B cell (primary cell): ENCODE measurements at regions not wholly inside any gene's neighbourhood (a gene's known extent, or its start where the extent isn't known, plus 50 kb on each side); places are given as distances from the start of the nearest gene placed in this dataset.

ENCODE experiments used
- ATAC-seq: fragments of 200-7000 bp; cut with Tn5 transposase; one replicate; pipeline ENCODE4 v1.10.0; 2021; ENCODE audit warnings: low read depth, mild to moderate bottlenecking, moderate number of reproducible peaks, moderate library complexity
- CTCF ChIA-PET: fragments of 350-600 bp; sonication (Branson Sonifier 250); formaldehyde crosslinking; loops from one replicate; lab custom pipeline; 2021; ENCODE audit warnings: antibody characterized with exemption, inconsistent platforms; lab: Charles Lee
- POLR2A ChIA-PET: fragments of 350-600 bp; sonication (Branson Sonifier 250); formaldehyde crosslinking; loops from one replicate; lab custom pipeline; 2021; ENCODE audit warnings: antibody characterized with exemption; lab: Charles Lee
- DNase-seq: peaks from one replicate; pipeline ENCODE4 v3.0.0; 2013
- H2AFZ ChIP-seq: 2 replicates; pipeline ENCODE4 v1.6.1; 2012; ENCODE audit warnings: mild to moderate bottlenecking, low read depth, low read length; ENCODE audit not compliant: insufficient read depth, poor library complexity, severe bottlenecking
- H3K27ac ChIP-seq, 2 donors: 1 replicate in 1 of 2; 2 replicates in 1 of 2; pipeline ENCODE4 v1.5.1; 2012 to 2013; ENCODE audit warnings: low read length in 2 of 2, mild to moderate bottlenecking in 2 of 2, moderate library complexity in 1 of 2
- H3K27me3 ChIP-seq, 4 experiments: fragments of 200-600 bp in 1 of 4; sonication (generic) in 1 of 4; replicated peaks in 1 of 4; 1 replicate in 2 of 4; 2 replicates in 2 of 4; pipeline versions ENCODE4 v1.6.1 to v1.7.0; 2013 to 2016; ENCODE audit warnings: low read length in 3 of 4, mild to moderate bottlenecking in 2 of 4, mixed read lengths in 1 of 4, moderate library complexity in 1 of 4; ENCODE audit not compliant: insufficient read depth in 4 of 4, control insufficient read depth in 3 of 4; ENCODE audit errors: control extremely low read depth in 1 of 4
- H3K36me3 ChIP-seq, 2 experiments: replicated peaks in 1 of 2; 1 replicate in 1 of 2; 2 replicates in 1 of 2; pipeline versions ENCODE4 v1.6.1 to v1.7.1; 2013; ENCODE audit warnings: low read length in 1 of 2; ENCODE audit not compliant: insufficient read depth in 2 of 2, control insufficient read depth in 1 of 2; ENCODE audit errors: control extremely low read depth in 1 of 2, extremely low read depth in 1 of 2
- H3K4me1 ChIP-seq, 2 donors: fragments of 200-600 bp in 1 of 2; sonication (generic) in 1 of 2; 1 replicate in 1 of 2; 2 replicates in 1 of 2; pipeline versions ENCODE4 v1.5.1 to v1.6.1; 2013 to 2017; ENCODE audit warnings: low read length in 2 of 2; ENCODE audit not compliant: control insufficient read depth in 2 of 2, insufficient read depth in 2 of 2
- H3K4me2 ChIP-seq: replicated peaks from 2 replicates; pipeline ENCODE3; 2012; ENCODE audit warnings: mild to moderate bottlenecking, low read depth, low read length; ENCODE audit not compliant: poor library complexity, severe bottlenecking
- H3K4me3 ChIP-seq, 5 experiments: fragments of 200-600 bp in 1 of 5; sonication (generic) in 1 of 5; 1 replicate in 3 of 5; 2 replicates in 2 of 5; pipeline versions ENCODE4 v1.5.1 to v1.7.0; 2011 to 2016; ENCODE audit warnings: low read length in 4 of 5, mild to moderate bottlenecking in 4 of 5, low read depth in 2 of 5, control low read depth in 1 of 5, moderate library complexity in 1 of 5; ENCODE audit not compliant: insufficient read depth in 1 of 5; ENCODE audit errors: control extremely low read depth in 1 of 5, extremely low read depth in 1 of 5
- H3K79me2 ChIP-seq: fragments of 200-600 bp; sonication (generic); one replicate; pipeline ENCODE4 v1.6.0; 2016; ENCODE audit warnings: low read length; ENCODE audit not compliant: control insufficient read depth, insufficient read depth
- H3K9ac ChIP-seq: fragments of 200-600 bp; sonication (generic); 2 replicates; pipeline ENCODE4 v1.6.1; 2017; ENCODE audit warnings: mild to moderate bottlenecking, low read length, moderate library complexity
- H3K9me3 ChIP-seq, 3 donors: one replicate each; pipeline versions ENCODE4 v1.6.1 to v1.7.1; 2013; ENCODE audit warnings: low read length in 2 of 3; ENCODE audit not compliant: control insufficient read depth in 2 of 3, insufficient read depth in 1 of 3; ENCODE audit errors: control extremely low read depth in 1 of 3
- H4K20me1 ChIP-seq: 2 replicates; pipeline ENCODE4 v1.6.0; 2012; ENCODE audit warnings: mild to moderate bottlenecking, low read length; ENCODE audit not compliant: insufficient read depth, control insufficient read depth, poor library complexity, severe bottlenecking
- H3K27ac Mint-ChIP-seq: one replicate; pipeline ENCODE4 v1.8.0; 2021; ENCODE audit warnings: mixed read lengths
- H3K27me3 Mint-ChIP-seq: one replicate; pipeline ENCODE4 v1.8.0; 2021; ENCODE audit warnings: mixed read lengths
- H3K4me1 Mint-ChIP-seq: one replicate; pipeline ENCODE4 v1.8.0; 2021; ENCODE audit warnings: mixed read lengths
- H3K4me3 Mint-ChIP-seq: one replicate; pipeline ENCODE4 v1.8.0; 2021; ENCODE audit warnings: mixed read lengths
- H3K9me3 Mint-ChIP-seq: one replicate; pipeline ENCODE4 v1.8.0; 2022; ENCODE audit warnings: mixed read lengths; ENCODE audit not compliant: insufficient read depth
- EZH2 ChIP-seq: IDR thresholded peaks from 2 replicates; pipeline ENCODE4 v1.6.1; 2012; ENCODE audit warnings: borderline replicate concordance, low read depth, mild to moderate bottlenecking, moderate library complexity, low read length; ENCODE audit not compliant: insufficient read depth, poor library complexity, severe bottlenecking
- WGBS: methylation state at CpG from one replicate; pipeline ENCODE4 v1.1.5; 2013; ENCODE audit warnings: missing lambda C conversion rate; ENCODE audit not compliant: insufficient coverage; 5-methylcytosine and 5-hydroxymethylcytosine counted together
- intact Hi-C: fragments of 100-400 bp; cut with micrococcal nuclease; formaldehyde crosslinking; loops from one replicate; pipeline ENCODE4 v1.10.0; 2022
- TF ChIP-seq, protein P1 (sequence below): fragments of 200-600 bp; IDR thresholded peaks from one replicate; pipeline ENCODE4 v1.8.0; 2022; ENCODE audit warnings: antibody characterized with exemption, mild to moderate bottlenecking

DNA sequence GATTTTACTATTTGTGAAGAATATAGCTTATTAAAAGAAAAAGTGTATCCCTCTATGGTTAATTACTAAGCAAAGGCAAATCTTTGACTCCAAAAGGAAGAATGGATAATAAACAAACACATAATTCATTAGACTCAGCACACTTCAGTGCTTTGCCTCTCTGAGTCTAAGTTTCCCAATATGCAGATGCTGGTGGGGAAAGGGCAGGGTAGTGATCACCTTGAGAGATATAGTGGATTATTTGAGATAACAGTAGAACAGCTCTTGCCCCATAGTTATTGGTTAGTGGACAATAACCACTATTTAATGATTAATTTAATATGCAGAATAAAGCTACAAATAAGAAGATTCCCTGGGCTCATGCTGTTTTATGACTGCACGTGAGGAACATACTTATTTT lies 98.2 kb upstream of the SLC8A1 start:
- POLR2A ChIA-PET = no interaction called here

DNA sequence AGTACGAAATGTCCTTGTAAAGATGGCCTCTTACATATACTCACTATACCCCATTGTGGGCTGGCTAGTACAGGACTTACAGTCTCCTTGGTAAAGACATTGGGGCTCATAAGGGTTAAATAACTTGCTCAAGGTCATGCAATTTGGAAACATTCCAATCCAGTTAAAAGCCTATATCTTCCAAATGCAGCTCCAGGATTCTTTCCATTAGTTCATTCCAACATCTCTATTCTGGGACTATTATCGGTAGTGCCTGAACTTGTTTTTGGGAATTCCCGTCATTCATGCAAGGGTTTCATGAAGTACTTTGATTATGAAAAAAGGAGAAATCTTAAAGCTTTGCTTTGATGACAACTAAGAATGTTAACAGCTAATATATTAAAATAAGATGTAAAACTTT lies 99.2 kb upstream of the SLC8A1 start:
- ChIA-PET POLR2A (no interaction called here), CTCF (interaction anchor here (0.7 kb wide), 1 partner anchor 637 kb away, joined by 4 read pairs; no protein-coding TSS in a partner anchor)
- no peak for ATAC-seq
- no peaks in the 10 kb centered on the region for H3K9me3 Mint-ChIP-seq
- H3K4me1 Mint-ChIP-seq = no peaks in the 10 kb centered on the region
- Histone ChIP-seq H3K79me2 (no peaks in the 10 kb centered on the region), H3K4me3 (no peak overlapping the region), H3K4me2 (no peak overlapping the region), H3K4me1 (no peaks in the 10 kb centered on the region), H3K9me3 (no peaks in the 10 kb centered on the region), H4K20me1 (no peaks in the 10 kb centered on the region), H3K9ac (no peak overlapping the region), H3K27me3 (no peaks in the 10 kb centered on the region), H2AFZ (no peak overlapping the region), H3K27ac (no peak overlapping the region), H3K36me3 (no peaks in the 10 kb centered on the region)
- no peak for DNase-seq
- intact Hi-C loops = no loop called here
- H3K4me3 Mint-ChIP-seq = no peak overlapping the region
- no peaks in the 10 kb centered on the region for H3K27me3 Mint-ChIP-seq
- H3K27ac Mint-ChIP-seq = no peak overlapping the region
- WGBS = no CpG with 5 or more reads among the region's 3 CpGs
- TF ChIP-seq EZH2 = no peak
- TF ChIP-seq, protein P1, sequence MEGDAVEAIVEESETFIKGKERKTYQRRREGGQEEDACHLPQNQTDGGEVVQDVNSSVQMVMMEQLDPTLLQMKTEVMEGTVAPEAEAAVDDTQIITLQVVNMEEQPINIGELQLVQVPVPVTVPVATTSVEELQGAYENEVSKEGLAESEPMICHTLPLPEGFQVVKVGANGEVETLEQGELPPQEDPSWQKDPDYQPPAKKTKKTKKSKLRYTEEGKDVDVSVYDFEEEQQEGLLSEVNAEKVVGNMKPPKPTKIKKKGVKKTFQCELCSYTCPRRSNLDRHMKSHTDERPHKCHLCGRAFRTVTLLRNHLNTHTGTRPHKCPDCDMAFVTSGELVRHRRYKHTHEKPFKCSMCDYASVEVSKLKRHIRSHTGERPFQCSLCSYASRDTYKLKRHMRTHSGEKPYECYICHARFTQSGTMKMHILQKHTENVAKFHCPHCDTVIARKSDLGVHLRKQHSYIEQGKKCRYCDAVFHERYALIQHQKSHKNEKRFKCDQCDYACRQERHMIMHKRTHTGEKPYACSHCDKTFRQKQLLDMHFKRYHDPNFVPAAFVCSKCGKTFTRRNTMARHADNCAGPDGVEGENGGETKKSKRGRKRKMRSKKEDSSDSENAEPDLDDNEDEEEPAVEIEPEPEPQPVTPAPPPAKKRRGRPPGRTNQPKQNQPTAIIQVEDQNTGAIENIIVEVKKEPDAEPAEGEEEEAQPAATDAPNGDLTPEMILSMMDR = no peak

More for the DNA sequence above, 98.2 kb upstream of the SLC8A1 start:
- no peak overlapping the region for H3K9ac ChIP-seq
- Mint-ChIP-seq H3K4me1 (no peaks in the 10 kb centered on the region), H3K27me3 (no peaks in the 10 kb centered on the region), H3K9me3 (no peaks in the 10 kb centered on the region), H3K4me3 (no peak overlapping the region), H3K27ac (no peak overlapping the region)
- no peaks in the 10 kb centered on the region for H4K20me1 ChIP-seq
- H3K27ac ChIP-seq = no peak overlapping the region
- H2AFZ ChIP-seq = no peak overlapping the region
- CTCF ChIA-PET = no interaction called here
- no peak overlapping the region for H3K4me2 ChIP-seq
- H3K36me3 ChIP-seq = no peaks in the 10 kb centered on the region
- H3K79me2 ChIP-seq = no peaks in the 10 kb centered on the region
- ATAC-seq (no peak), DNase-seq (no peak)
- no peaks in the 10 kb centered on the region for H3K4me1 ChIP-seq
- intact Hi-C loops = no loop called here
- WGBS = no CpG with 5 or more reads among the region's 1 CpG
- no peaks in the 10 kb centered on the region for H3K27me3 ChIP-seq
- no peaks in the 10 kb centered on the region for H3K9me3 ChIP-seq
- no peak overlapping the region for H3K4me3 ChIP-seq
- no peak for TF ChIP-seq EZH2
- TF ChIP-seq, protein P1 = no peak
